Spleen (tissue), 11 donors: ENCODE measurements at regions not wholly inside any gene's neighbourhood (a gene's known extent, or its start where the extent isn't known, plus 50 kb on each side); places are given as distances from the start of the nearest gene placed in this dataset.

Experiments
- DNase-seq: peaks from one replicate; pipeline ENCODE4 v3.0.0-alpha.2; 2020
- H3K27ac ChIP-seq, 8 donors: fragments of 200-600 bp; sonication (generic) in 7 of 8; 1 replicate in 4 of 8; 2 replicates in 4 of 8; pipeline versions ENCODE4 v1.5.0 to v1.8.0; 2016 to 2021; ENCODE audit warnings: inconsistent platforms in 4 of 8, mild to moderate bottlenecking in 4 of 8, moderate library complexity in 1 of 8
- H3K27me3 ChIP-seq, 7 donors: fragments of 200-600 bp; sonication (generic) in 6 of 7; replicated peaks in 1 of 7; 1 replicate in 4 of 7; 2 replicates in 3 of 7; pipeline versions ENCODE4 v1.5.0 to v1.8.0; 2016 to 2021; ENCODE audit warnings: inconsistent platforms in 3 of 7, mild to moderate bottlenecking in 1 of 7
- H3K36me3 ChIP-seq, 6 donors: fragments of 200-600 bp; sonication (generic) in 5 of 6; 1 replicate in 4 of 6; 2 replicates in 2 of 6; pipeline versions ENCODE4 v1.5.0 to v1.8.0; 2016 to 2021; ENCODE audit warnings: inconsistent platforms in 2 of 6
- H3K4me1 ChIP-seq, 6 donors: fragments of 200-600 bp; sonication (generic) in 5 of 6; 1 replicate in 3 of 6; 2 replicates in 3 of 6; pipeline versions ENCODE4 v1.5.0 to v1.8.0; 2016 to 2021; ENCODE audit warnings: inconsistent platforms in 3 of 6
- H3K4me3 ChIP-seq, 8 donors: fragments of 200-600 bp; sonication (generic) in 7 of 8; 1 replicate in 4 of 8; 2 replicates in 4 of 8; pipeline versions ENCODE4 v1.5.0 to v1.8.0; 2016 to 2021; ENCODE audit warnings: inconsistent platforms in 4 of 8, mild to moderate bottlenecking in 4 of 8, moderate library complexity in 2 of 8
- H3K9me3 ChIP-seq, 8 donors: fragments of 200-600 bp; sonication (generic) in 7 of 8; 1 replicate in 4 of 8; 2 replicates in 4 of 8; pipeline versions ENCODE4 v1.5.0 to v1.8.0; 2016 to 2021; ENCODE audit warnings: inconsistent platforms in 4 of 8
- POLR2A ChIP-seq, 3 donors: fragments of 450-650 bp; IDR thresholded peaks; one replicate each; pipeline ENCODE4 v1.5.1; 2017; ENCODE audit warnings: antibody characterized with exemption in 3 of 3, mild to moderate bottlenecking in 1 of 3
- POLR2AphosphoS5 ChIP-seq, 3 donors: sonication (generic); formaldehyde crosslinking; IDR thresholded peaks; one replicate each; pipeline ENCODE4 v1.5.1; 2017; ENCODE audit warnings: antibody characterized with exemption in 3 of 3
- WGBS, 5 donors: extraction: QIAGEN DNeasy Blood & Tissue Kit in 3 of 5; methylation state at CpG; one replicate each; pipeline versions ENCODE4 v1.1.5 to v1.1.7; 2013 to 2018; 5-methylcytosine and 5-hydroxymethylcytosine counted together
- intact Hi-C: fragments of 100-400 bp; cut with DNase I; formaldehyde crosslinking; loops from one replicate; pipeline ENCODE4 v1.15.0; 2023; ENCODE audit warnings: low total_unique reads
- TF ChIP-seq, protein P1 (sequence below), 11 experiments: fragments of 200-600 bp in 7 of 11; fragments of 450-650 bp in 4 of 11; sonication (generic) in 4 of 11; IDR thresholded peaks in 8 of 11; conservative IDR thresholded peaks in 3 of 11; 1 replicate in 7 of 11; 2 replicates in 4 of 11; pipeline versions ENCODE4 v1.4.0 to v1.8.0; 2016 to 2021; ENCODE audit warnings: antibody characterized with exemption in 11 of 11, inconsistent platforms in 4 of 11, mild to moderate bottlenecking in 1 of 11
- donor health status: healthy with polysubstance abuse.
- donor health status: DM: no; HTN: no; CAD: no; lungs with moderate emphysema.
- donor health status: DM: no; HTN: no; CAD: no.
- donor health status: Bipolar disorder and iron deficiency.
- donor health status: healthy.
- donor health status: DM: no; HTN: no; CAD: no.
- donor health status: DM: yes; HTN: yes; CAD: no.

DNA sequence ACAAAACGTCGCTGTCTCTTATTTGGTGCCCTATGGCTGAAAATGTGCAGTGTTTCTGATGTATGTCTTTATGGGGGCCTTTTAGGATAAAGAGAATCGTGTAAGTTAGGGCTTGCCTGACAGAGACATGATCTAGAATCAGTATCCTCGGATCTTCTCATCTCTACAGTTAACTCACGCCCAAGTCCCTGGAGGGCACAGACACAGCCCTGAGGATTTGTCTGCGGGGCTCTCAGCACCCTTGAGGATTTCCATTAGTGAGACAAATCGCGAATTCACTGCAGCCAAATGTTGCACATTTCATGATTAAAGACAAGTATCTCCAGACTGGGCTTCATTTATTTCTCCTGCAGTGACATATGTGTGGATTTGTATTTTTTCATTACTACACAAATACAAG lies 552.7 kb downstream of the C6orf118 start:
- H3K9me3 ChIP-seq = peaks cover 0 to 11% (median 2%) of the 10 kb centered on the region in 8 donors
- WGBS, 5 donors = 65 to 85% (median 77%) methylated on average over 8 of the region's 8 CpGs
- no peaks in the 10 kb centered on the region for H3K36me3 ChIP-seq
- intact Hi-C loops = no loop called here
- TF ChIP-seq POLR2A (IDR thresholded peaks at IDR 0.05) (no peak), POLR2AphosphoS5 (IDR thresholded peaks at IDR 0.05) (no peak)
- TF ChIP-seq, protein P1, sequence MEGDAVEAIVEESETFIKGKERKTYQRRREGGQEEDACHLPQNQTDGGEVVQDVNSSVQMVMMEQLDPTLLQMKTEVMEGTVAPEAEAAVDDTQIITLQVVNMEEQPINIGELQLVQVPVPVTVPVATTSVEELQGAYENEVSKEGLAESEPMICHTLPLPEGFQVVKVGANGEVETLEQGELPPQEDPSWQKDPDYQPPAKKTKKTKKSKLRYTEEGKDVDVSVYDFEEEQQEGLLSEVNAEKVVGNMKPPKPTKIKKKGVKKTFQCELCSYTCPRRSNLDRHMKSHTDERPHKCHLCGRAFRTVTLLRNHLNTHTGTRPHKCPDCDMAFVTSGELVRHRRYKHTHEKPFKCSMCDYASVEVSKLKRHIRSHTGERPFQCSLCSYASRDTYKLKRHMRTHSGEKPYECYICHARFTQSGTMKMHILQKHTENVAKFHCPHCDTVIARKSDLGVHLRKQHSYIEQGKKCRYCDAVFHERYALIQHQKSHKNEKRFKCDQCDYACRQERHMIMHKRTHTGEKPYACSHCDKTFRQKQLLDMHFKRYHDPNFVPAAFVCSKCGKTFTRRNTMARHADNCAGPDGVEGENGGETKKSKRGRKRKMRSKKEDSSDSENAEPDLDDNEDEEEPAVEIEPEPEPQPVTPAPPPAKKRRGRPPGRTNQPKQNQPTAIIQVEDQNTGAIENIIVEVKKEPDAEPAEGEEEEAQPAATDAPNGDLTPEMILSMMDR (IDR thresholded peaks at IDR 0.05 in 8 of 11, conservative IDR thresholded peaks at IDR 0.05 in 3 of 11) = no peak
- H3K27ac ChIP-seq = no peak overlapping the region
- no peak overlapping the region for H3K4me3 ChIP-seq
- H3K4me1 ChIP-seq = no peaks in the 10 kb centered on the region
- DNase-seq = no peak
- H3K27me3 ChIP-seq = no peaks in the 10 kb centered on the region

DNA sequence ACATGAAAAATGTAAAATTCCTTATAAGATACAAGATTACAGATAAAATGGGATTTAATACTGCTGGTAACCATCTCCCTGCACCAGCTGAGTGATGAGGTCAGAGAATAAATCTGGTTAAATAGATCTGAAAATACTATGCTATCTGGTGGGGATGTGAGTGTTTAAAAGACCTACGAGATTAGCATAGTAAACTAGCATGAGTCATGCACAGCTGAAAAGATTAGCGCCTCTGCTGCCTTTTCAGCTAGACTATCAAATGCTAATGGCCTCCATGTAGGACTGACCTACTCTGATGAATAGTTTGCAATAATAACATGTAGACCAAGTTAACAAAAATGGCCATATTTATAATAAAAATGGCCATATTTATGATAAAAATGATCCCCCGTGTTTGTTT lies 553.3 kb downstream of the C6orf118 start:
- H3K36me3 ChIP-seq = no peaks in the 10 kb centered on the region
- WGBS, 5 donors = 78 to 89% (median 82%) methylated on average over 3 of the region's 3 CpGs

DNA sequence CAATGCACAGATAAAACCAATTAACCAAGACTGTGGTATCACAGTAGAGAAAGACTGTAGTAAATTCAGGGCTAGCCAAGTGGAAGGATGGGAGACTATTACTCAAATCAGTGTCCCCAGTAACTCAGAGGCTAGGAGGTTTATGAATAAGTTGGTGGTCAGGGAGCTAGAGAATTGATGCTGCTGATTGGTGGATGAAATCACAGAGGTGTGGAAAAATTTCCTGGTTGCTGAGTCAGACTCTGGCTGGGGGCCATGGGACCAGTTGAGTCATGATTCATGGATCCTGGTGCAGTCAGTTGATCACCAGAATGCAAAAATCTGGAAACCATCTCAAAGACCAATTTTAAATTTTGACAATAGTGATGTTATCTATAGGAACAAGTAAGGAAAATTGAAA lies 555.9 kb downstream of the C6orf118 start:
- Histone ChIP-seq H3K27me3 (no peaks in the 10 kb centered on the region), H3K4me1 (no peaks in the 10 kb centered on the region), H3K4me3 (no peak overlapping the region), H3K27ac (no peak overlapping the region), H3K36me3 (no peaks in the 10 kb centered on the region), H3K9me3 (peaks cover 0 to 13% (median 0%) of the 10 kb centered on the region in 8 donors)
- DNase-seq = no peak
- intact Hi-C loops = no loop called here
- TF ChIP-seq, protein P1 (IDR thresholded peaks at IDR 0.05 in 8 of 11, conservative IDR thresholded peaks at IDR 0.05 in 3 of 11) = no peak
- TF ChIP-seq POLR2AphosphoS5 (IDR thresholded peaks at IDR 0.05) (no peak), POLR2A (IDR thresholded peaks at IDR 0.05) (no peak)

More for the DNA sequence above, 553.3 kb downstream of the C6orf118 start:
- intact Hi-C loops = no loop called here
- Histone ChIP-seq H3K27me3 (no peaks in the 10 kb centered on the region), H3K4me1 (no peaks in the 10 kb centered on the region), H3K4me3 (no peak overlapping the region), H3K27ac (no peak overlapping the region), H3K9me3 (peaks cover 0 to 6% (median 2%) of the 10 kb centered on the region in 8 donors)
- TF ChIP-seq POLR2AphosphoS5 (IDR thresholded peaks at IDR 0.05) (no peak), POLR2A (IDR thresholded peaks at IDR 0.05) (no peak)
- TF ChIP-seq, protein P1 (IDR thresholded peaks at IDR 0.05 in 8 of 11, conservative IDR thresholded peaks at IDR 0.05 in 3 of 11) = no peak
- DNase-seq = no peak

DNA sequence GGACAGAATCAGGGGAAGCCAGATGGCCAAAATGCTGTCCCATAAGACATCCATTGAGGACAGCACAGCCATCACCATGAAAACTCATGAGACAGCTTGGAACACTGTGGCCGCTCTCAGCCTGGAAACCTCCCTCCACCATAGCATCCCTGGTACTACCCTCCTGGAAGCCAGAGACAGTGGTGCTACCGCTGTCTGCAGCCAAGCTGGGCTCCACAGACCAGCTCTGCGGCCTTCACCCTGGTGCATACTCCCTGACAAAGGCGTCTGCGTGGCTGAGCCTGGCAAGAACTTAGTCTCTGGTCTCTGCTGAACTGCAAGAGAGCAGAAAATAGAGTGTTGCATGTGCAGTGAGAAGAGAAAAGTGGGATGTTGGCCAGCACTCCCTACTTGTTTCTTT lies 558.0 kb downstream of the C6orf118 start:
- Histone ChIP-seq H3K36me3 (no peaks in the 10 kb centered on the region), H3K4me1 (no peaks in the 10 kb centered on the region), H3K27ac (no peak overlapping the region), H3K27me3 (no peaks in the 10 kb centered on the region), H3K4me3 (no peak overlapping the region), H3K9me3 (peaks cover 0 to 19% (median 0%) of the 10 kb centered on the region in 8 donors)
- TF ChIP-seq POLR2A (IDR thresholded peaks at IDR 0.05) (no peak), POLR2AphosphoS5 (IDR thresholded peaks at IDR 0.05) (no peak)
- TF ChIP-seq, protein P1 (IDR thresholded peaks at IDR 0.05 in 8 of 11, conservative IDR thresholded peaks at IDR 0.05 in 3 of 11) = no peak
- intact Hi-C loops = no loop called here
- no peak for DNase-seq
- WGBS, 5 donors = 69 to 85% (median 75%) methylated on average over 5 of the region's 5 CpGs
